WTC11 (cell line): ENCODE measurements at regions not wholly inside any gene's neighbourhood (a gene's known extent, or its start where the extent isn't known, plus 50 kb on each side); places are given as distances from the start of the nearest gene placed in this dataset.

ENCODE experiments used
- ATAC-seq: fragments of 200-7000 bp; cut with Tn5 transposase; 2 replicates; pipeline ENCODE4 v1.10.0; 2021; ENCODE audit warnings: mild to moderate bottlenecking, moderate library complexity
- CTCF ChIA-PET: fragments of 300-600 bp; sonication (Branson Sonifier 250); formaldehyde crosslinking; loops from one replicate; lab custom pipeline; 2021; ENCODE audit warnings: antibody characterized with exemption; lab: Charles Lee
- POLR2A ChIA-PET: fragments of 350-600 bp; sonication (Branson Sonifier 250); formaldehyde crosslinking; loops from one replicate; lab custom pipeline; 2021; ENCODE audit warnings: antibody characterized with exemption; lab: Charles Lee
- DNase-seq: peaks from one replicate; pipeline ENCODE4 v3.0.0; 2021; ENCODE audit warnings: low spot score
- H3K27ac Mint-ChIP-seq: 2 replicates; pipeline ENCODE4 v1.8.0; 2021; ENCODE audit warnings: mixed read lengths
- H3K27me3 Mint-ChIP-seq: 2 replicates; pipeline ENCODE4 v1.8.0; 2021; ENCODE audit warnings: low read depth, mild to moderate bottlenecking, moderate library complexity, mixed read lengths
- H3K36me3 Mint-ChIP-seq: 2 replicates; pipeline ENCODE4 v1.8.0; 2021; ENCODE audit warnings: mixed read lengths
- H3K4me1 Mint-ChIP-seq: 2 replicates; pipeline ENCODE4 v1.8.0; 2022; ENCODE audit warnings: mixed read lengths
- H3K4me3 Mint-ChIP-seq: 2 replicates; pipeline ENCODE4 v1.8.0; 2021; ENCODE audit warnings: mild to moderate bottlenecking, moderate library complexity, mixed read lengths
- H3K9me3 Mint-ChIP-seq: 2 replicates; pipeline ENCODE4 v1.8.0; 2021; ENCODE audit warnings: mixed read lengths
- CBFB ChIP-seq: sonication (generic); formaldehyde crosslinking; IDR thresholded peaks from 2 replicates; pipeline ENCODE4 v1.8.1; 2022; ENCODE audit warnings: mild to moderate bottlenecking, low read depth, missing genetic modification reagents
- CREM ChIP-seq: sonication (generic); formaldehyde crosslinking; IDR thresholded peaks from 2 replicates; pipeline ENCODE4 v1.8.1; 2022; ENCODE audit warnings: mild to moderate bottlenecking, missing genetic modification reagents, moderate library complexity
- FOXJ3 ChIP-seq: sonication (generic); formaldehyde crosslinking; IDR thresholded peaks from 2 replicates; pipeline ENCODE4 v1.9.0; 2021; ENCODE audit warnings: missing genetic modification reagents, mild to moderate bottlenecking, borderline replicate concordance
- FOXP1 ChIP-seq: sonication (generic); formaldehyde crosslinking; IDR thresholded peaks from 2 replicates; pipeline ENCODE4 v1.8.0; 2022; ENCODE audit warnings: missing genetic modification reagents, mild to moderate bottlenecking, moderate library complexity, borderline replicate concordance
- GTF2I ChIP-seq: fragments of 250-450 bp; sonication (Bioruptor Pico); conservative IDR thresholded peaks from 2 replicates; pipeline ENCODE4 v1.4.0; 2021; ENCODE audit warnings: mild to moderate bottlenecking
- HMGA2 ChIP-seq: fragments of 250-450 bp; sonication (Bioruptor Pico); IDR thresholded peaks from 2 replicates; pipeline ENCODE4 v1.4.0; 2021; ENCODE audit warnings: mild to moderate bottlenecking, moderate library complexity
- IRF2 ChIP-seq: sonication (generic); formaldehyde crosslinking; IDR thresholded peaks from 2 replicates; pipeline ENCODE4 v1.8.0; 2022; ENCODE audit warnings: low read depth, missing genetic modification reagents, borderline replicate concordance
- NR1H2 ChIP-seq: sonication (generic); formaldehyde crosslinking; IDR thresholded peaks from 2 replicates; pipeline ENCODE4 v1.9.0; 2021; ENCODE audit warnings: mild to moderate bottlenecking, moderate library complexity, missing genetic modification reagents
- NR2C2 ChIP-seq: sonication (generic); formaldehyde crosslinking; IDR thresholded peaks from 2 replicates; pipeline ENCODE4 v1.8.0; 2022; ENCODE audit warnings: mild to moderate bottlenecking, missing genetic modification reagents
- TEAD4 ChIP-seq: sonication (generic); formaldehyde crosslinking; IDR thresholded peaks from 2 replicates; pipeline ENCODE4 v1.8.0; 2022; ENCODE audit warnings: mild to moderate bottlenecking, missing genetic modification reagents
- ZBTB21 ChIP-seq: sonication (generic); formaldehyde crosslinking; IDR thresholded peaks from 2 replicates; pipeline ENCODE4 v1.8.1; 2023; ENCODE audit warnings: mild to moderate bottlenecking, missing genetic modification reagents, borderline replicate concordance
- ZNF121 ChIP-seq: sonication (generic); formaldehyde crosslinking; IDR thresholded peaks from 2 replicates; pipeline ENCODE4 v1.8.0; 2023; ENCODE audit warnings: missing genetic modification reagents
- ZNF138 ChIP-seq: sonication (generic); formaldehyde crosslinking; conservative IDR thresholded peaks from 2 replicates; pipeline ENCODE4 v1.8.1; 2022; ENCODE audit warnings: mild to moderate bottlenecking, moderate library complexity, missing genetic modification reagents
- ZNF263 ChIP-seq: sonication (generic); formaldehyde crosslinking; IDR thresholded peaks from 2 replicates; pipeline ENCODE4 v1.8.1; 2022; ENCODE audit warnings: low read depth, mild to moderate bottlenecking, moderate library complexity, missing genetic modification reagents
- ZNF416 ChIP-seq: fragments of 250-450 bp; sonication (Bioruptor Pico); IDR thresholded peaks from 2 replicates; pipeline ENCODE4 v1.9.0; 2021; ENCODE audit warnings: mild to moderate bottlenecking, inconsistent platforms
- TF ChIP-seq, protein P1 (sequence below): fragments of 250-450 bp; sonication (Bioruptor Pico); IDR thresholded peaks from 2 replicates; pipeline ENCODE4 v1.8.0; 2021; ENCODE audit warnings: mild to moderate bottlenecking
- TF ChIP-seq, protein P2 (sequence below): sonication (generic); formaldehyde crosslinking; IDR thresholded peaks from 2 replicates; pipeline ENCODE4 v1.8.1; 2023; ENCODE audit warnings: mild to moderate bottlenecking, missing genetic modification reagents
- TF ChIP-seq, protein P3 (sequence below): sonication (generic); formaldehyde crosslinking; IDR thresholded peaks from 2 replicates; pipeline ENCODE4 v1.8.1; 2022; ENCODE audit warnings: low read depth, missing genetic modification reagents, borderline replicate concordance
- TF ChIP-seq, protein P4 (sequence below): sonication (generic); formaldehyde crosslinking; IDR thresholded peaks from 2 replicates; pipeline ENCODE4 v1.8.0; 2022; ENCODE audit warnings: mild to moderate bottlenecking, missing genetic modification reagents
- TF ChIP-seq, protein P5 (sequence below): sonication (generic); formaldehyde crosslinking; IDR thresholded peaks from 2 replicates; pipeline ENCODE4 v1.8.0; 2022; ENCODE audit warnings: mild to moderate bottlenecking, missing genetic modification reagents
- TF ChIP-seq, protein P6 (sequence below): sonication (generic); formaldehyde crosslinking; IDR thresholded peaks from 2 replicates; pipeline ENCODE4 v1.8.0; 2023; ENCODE audit warnings: missing genetic modification reagents, mild to moderate bottlenecking, borderline replicate concordance
- TF ChIP-seq, protein P7 (sequence below): sonication (generic); formaldehyde crosslinking; IDR thresholded peaks from 2 replicates; pipeline ENCODE4 v1.8.1; 2023; ENCODE audit warnings: mild to moderate bottlenecking, missing genetic modification reagents
- TF ChIP-seq, protein P8 (sequence below): sonication (generic); formaldehyde crosslinking; conservative IDR thresholded peaks from 2 replicates; pipeline ENCODE4 v1.8.1; 2022; ENCODE audit warnings: mild to moderate bottlenecking, missing genetic modification reagents

DNA sequence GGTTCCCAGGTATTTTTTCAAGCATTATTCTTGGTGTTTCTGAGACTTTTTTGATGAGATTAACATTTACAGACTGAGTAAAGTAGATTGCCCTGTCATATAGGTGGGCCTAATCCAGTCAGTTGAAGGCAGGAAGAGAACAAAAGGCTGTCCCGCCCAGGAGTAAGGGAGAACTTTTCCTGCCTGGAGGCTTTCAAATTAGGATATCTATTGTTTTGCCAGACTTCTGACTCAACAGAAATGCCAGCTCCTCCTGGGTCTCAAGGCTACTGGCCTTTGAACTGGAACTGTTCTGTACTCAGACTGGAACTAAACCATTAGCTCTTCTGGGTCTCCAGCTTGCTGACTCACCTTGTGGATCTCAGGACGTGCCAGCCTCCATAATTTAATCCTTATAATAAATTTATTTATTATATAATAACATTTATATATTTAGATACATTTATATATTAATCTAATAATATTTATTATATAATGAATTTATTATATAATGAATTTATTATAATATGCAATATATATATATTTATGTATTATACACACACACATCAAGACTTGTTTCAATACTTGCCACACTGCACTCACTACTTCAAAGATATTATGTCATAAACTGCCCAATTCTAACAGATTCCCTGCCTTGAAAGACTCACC is 510.8 kb upstream of the B3GALT2 start (continued):
- TF ChIP-seq TEAD4 (CRISPR knock-in tag) (no peak), FOXJ3 (CRISPR knock-in tag) (no peak), NR2C2 (no peak), ZBTB21 (no peak), ZNF121 (CRISPR knock-in tag) (peak; percentile 93), NR1H2 (CRISPR knock-in tag) (no peak), GTF2I (CRISPR knock-in tag) (peak; percentile 39; the same call in 1 of the 2 replicates), CREM (CRISPR knock-in tag) (no peak), HMGA2 (CRISPR knock-in tag) (peak; percentile 98), ZNF263 (CRISPR knock-in tag) (no peak), CBFB (CRISPR knock-in tag) (no peak), IRF2 (no peak), ZNF138 (CRISPR knock-in tag) (no peak)
- TF ChIP-seq, protein P1, sequence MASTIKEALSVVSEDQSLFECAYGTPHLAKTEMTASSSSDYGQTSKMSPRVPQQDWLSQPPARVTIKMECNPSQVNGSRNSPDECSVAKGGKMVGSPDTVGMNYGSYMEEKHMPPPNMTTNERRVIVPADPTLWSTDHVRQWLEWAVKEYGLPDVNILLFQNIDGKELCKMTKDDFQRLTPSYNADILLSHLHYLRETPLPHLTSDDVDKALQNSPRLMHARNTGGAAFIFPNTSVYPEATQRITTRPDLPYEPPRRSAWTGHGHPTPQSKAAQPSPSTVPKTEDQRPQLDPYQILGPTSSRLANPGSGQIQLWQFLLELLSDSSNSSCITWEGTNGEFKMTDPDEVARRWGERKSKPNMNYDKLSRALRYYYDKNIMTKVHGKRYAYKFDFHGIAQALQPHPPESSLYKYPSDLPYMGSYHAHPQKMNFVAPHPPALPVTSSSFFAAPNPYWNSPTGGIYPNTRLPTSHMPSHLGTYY (CRISPR knock-in tag), result no peak
- TF ChIP-seq, protein P2, sequence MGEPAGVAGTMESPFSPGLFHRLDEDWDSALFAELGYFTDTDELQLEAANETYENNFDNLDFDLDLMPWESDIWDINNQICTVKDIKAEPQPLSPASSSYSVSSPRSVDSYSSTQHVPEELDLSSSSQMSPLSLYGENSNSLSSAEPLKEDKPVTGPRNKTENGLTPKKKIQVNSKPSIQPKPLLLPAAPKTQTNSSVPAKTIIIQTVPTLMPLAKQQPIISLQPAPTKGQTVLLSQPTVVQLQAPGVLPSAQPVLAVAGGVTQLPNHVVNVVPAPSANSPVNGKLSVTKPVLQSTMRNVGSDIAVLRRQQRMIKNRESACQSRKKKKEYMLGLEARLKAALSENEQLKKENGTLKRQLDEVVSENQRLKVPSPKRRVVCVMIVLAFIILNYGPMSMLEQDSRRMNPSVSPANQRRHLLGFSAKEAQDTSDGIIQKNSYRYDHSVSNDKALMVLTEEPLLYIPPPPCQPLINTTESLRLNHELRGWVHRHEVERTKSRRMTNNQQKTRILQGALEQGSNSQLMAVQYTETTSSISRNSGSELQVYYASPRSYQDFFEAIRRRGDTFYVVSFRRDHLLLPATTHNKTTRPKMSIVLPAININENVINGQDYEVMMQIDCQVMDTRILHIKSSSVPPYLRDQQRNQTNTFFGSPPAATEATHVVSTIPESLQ (CRISPR knock-in tag), result no peak
- TF ChIP-seq, protein P3, sequence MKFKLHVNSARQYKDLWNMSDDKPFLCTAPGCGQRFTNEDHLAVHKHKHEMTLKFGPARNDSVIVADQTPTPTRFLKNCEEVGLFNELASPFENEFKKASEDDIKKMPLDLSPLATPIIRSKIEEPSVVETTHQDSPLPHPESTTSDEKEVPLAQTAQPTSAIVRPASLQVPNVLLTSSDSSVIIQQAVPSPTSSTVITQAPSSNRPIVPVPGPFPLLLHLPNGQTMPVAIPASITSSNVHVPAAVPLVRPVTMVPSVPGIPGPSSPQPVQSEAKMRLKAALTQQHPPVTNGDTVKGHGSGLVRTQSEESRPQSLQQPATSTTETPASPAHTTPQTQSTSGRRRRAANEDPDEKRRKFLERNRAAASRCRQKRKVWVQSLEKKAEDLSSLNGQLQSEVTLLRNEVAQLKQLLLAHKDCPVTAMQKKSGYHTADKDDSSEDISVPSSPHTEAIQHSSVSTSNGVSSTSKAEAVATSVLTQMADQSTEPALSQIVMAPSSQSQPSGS (CRISPR knock-in tag), result no peak
- TF ChIP-seq, protein P4, sequence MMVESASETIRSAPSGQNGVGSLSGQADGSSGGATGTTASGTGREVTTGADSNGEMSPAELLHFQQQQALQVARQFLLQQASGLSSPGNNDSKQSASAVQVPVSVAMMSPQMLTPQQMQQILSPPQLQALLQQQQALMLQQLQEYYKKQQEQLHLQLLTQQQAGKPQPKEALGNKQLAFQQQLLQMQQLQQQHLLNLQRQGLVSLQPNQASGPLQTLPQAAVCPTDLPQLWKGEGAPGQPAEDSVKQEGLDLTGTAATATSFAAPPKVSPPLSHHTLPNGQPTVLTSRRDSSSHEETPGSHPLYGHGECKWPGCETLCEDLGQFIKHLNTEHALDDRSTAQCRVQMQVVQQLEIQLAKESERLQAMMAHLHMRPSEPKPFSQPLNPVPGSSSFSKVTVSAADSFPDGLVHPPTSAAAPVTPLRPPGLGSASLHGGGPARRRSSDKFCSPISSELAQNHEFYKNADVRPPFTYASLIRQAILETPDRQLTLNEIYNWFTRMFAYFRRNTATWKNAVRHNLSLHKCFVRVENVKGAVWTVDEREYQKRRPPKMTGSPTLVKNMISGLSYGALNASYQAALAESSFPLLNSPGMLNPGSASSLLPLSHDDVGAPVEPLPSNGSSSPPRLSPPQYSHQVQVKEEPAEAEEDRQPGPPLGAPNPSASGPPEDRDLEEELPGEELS (CRISPR knock-in tag), result no peak
- TF ChIP-seq, protein P5, sequence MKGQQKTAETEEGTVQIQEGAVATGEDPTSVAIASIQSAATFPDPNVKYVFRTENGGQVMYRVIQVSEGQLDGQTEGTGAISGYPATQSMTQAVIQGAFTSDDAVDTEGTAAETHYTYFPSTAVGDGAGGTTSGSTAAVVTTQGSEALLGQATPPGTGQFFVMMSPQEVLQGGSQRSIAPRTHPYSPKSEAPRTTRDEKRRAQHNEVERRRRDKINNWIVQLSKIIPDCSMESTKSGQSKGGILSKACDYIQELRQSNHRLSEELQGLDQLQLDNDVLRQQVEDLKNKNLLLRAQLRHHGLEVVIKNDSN (CRISPR knock-in tag), result no peak

DNA sequence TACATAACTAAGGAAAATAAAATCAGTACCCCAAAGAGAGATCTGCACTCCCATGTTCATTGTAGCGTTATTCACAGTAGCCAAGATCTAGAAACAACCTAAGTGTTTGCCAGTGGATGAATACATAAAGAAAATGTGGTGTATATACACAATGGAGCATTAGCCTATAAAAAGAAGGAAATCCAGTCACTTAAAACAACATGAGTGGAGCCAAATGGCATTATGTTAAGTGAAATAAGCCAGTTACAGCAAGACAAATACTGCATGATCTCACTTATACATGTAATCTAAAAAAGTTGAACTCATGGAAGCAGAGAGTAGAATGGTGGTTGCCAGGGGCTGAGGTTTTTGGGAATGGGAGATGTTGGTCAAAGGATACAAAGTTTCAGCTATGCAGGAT is 508.3 kb upstream of the B3GALT2 start:
- H3K27me3 Mint-ChIP-seq, result no peaks in the 10 kb centered on the region
- peaks cover 13% of the 10 kb centered on the region for H3K4me1 Mint-ChIP-seq
- ATAC-seq, result no peak
- no peak overlapping the region for H3K27ac Mint-ChIP-seq
- no peaks in the 10 kb centered on the region for H3K36me3 Mint-ChIP-seq
- ChIA-PET CTCF (no interaction called here), POLR2A (no interaction called here)
- DNase-seq, result no peak
- H3K4me3 Mint-ChIP-seq, result no peak overlapping the region
- H3K9me3 Mint-ChIP-seq, result no peaks in the 10 kb centered on the region
- TF ChIP-seq FOXP1 (CRISPR knock-in tag) (no peak), ZBTB21 (no peak), GTF2I (CRISPR knock-in tag) (no peak), ZNF416 (CRISPR knock-in tag) (no peak)
- TF ChIP-seq, protein P6, sequence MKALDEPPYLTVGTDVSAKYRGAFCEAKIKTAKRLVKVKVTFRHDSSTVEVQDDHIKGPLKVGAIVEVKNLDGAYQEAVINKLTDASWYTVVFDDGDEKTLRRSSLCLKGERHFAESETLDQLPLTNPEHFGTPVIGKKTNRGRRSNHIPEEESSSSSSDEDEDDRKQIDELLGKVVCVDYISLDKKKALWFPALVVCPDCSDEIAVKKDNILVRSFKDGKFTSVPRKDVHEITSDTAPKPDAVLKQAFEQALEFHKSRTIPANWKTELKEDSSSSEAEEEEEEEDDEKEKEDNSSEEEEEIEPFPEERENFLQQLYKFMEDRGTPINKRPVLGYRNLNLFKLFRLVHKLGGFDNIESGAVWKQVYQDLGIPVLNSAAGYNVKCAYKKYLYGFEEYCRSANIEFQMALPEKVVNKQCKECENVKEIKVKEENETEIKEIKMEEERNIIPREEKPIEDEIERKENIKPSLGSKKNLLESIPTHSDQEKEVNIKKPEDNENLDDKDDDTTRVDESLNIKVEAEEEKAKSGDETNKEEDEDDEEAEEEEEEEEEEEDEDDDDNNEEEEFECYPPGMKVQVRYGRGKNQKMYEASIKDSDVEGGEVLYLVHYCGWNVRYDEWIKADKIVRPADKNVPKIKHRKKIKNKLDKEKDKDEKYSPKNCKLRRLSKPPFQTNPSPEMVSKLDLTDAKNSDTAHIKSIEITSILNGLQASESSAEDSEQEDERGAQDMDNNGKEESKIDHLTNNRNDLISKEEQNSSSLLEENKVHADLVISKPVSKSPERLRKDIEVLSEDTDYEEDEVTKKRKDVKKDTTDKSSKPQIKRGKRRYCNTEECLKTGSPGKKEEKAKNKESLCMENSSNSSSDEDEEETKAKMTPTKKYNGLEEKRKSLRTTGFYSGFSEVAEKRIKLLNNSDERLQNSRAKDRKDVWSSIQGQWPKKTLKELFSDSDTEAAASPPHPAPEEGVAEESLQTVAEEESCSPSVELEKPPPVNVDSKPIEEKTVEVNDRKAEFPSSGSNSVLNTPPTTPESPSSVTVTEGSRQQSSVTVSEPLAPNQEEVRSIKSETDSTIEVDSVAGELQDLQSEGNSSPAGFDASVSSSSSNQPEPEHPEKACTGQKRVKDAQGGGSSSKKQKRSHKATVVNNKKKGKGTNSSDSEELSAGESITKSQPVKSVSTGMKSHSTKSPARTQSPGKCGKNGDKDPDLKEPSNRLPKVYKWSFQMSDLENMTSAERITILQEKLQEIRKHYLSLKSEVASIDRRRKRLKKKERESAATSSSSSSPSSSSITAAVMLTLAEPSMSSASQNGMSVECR (CRISPR knock-in tag), result no peak
- TF ChIP-seq, protein P7, sequence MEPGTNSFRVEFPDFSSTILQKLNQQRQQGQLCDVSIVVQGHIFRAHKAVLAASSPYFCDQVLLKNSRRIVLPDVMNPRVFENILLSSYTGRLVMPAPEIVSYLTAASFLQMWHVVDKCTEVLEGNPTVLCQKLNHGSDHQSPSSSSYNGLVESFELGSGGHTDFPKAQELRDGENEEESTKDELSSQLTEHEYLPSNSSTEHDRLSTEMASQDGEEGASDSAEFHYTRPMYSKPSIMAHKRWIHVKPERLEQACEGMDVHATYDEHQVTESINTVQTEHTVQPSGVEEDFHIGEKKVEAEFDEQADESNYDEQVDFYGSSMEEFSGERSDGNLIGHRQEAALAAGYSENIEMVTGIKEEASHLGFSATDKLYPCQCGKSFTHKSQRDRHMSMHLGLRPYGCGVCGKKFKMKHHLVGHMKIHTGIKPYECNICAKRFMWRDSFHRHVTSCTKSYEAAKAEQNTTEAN (CRISPR knock-in tag), result no peak
- TF ChIP-seq, protein P8, sequence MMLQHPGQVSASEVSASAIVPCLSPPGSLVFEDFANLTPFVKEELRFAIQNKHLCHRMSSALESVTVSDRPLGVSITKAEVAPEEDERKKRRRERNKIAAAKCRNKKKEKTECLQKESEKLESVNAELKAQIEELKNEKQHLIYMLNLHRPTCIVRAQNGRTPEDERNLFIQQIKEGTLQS (CRISPR knock-in tag), result no peak
